Left lung (tissue), 4 donors: ENCODE measurements at regions not wholly inside any gene's neighbourhood (a gene's known extent, or its start where the extent isn't known, plus 50 kb on each side); places are given as distances from the start of the nearest gene placed in this dataset.

ENCODE experiments used
- ATAC-seq: fragments of 200-7000 bp; cut with Tn5 transposase; one replicate; pipeline ENCODE4 v1.9.1; 2020; ENCODE audit warnings: moderate library complexity
- DNase-seq, 4 donors: peaks; one replicate each; pipeline ENCODE4 v3.0.0-alpha.2; 2013 to 2020
- H3K27ac ChIP-seq, 2 donors: fragments of 200-600 bp; sonication (generic) in 1 of 2; one replicate each; pipeline versions ENCODE4 v1.5.0 to v1.8.0; 2020 to 2021
- H3K27me3 ChIP-seq, 2 donors: fragments of 200-600 bp; sonication (generic) in 1 of 2; one replicate each; pipeline versions ENCODE4 v1.5.0 to v1.8.0; 2020 to 2021
- H3K36me3 ChIP-seq, 2 donors: fragments of 200-600 bp; sonication (generic) in 1 of 2; one replicate each; pipeline versions ENCODE4 v1.5.0 to v1.8.0; 2020 to 2021
- H3K4me1 ChIP-seq, 2 donors: fragments of 200-600 bp; one replicate each; pipeline ENCODE4 v1.8.0; 2021
- H3K4me3 ChIP-seq, 2 donors: fragments of 200-600 bp; sonication (generic) in 1 of 2; one replicate each; pipeline versions ENCODE4 v1.5.0 to v1.8.0; 2020 to 2021; ENCODE audit warnings: mild to moderate bottlenecking in 1 of 2
- H3K9me3 ChIP-seq, 2 donors: fragments of 200-600 bp; sonication (generic) in 1 of 2; one replicate each; pipeline versions ENCODE4 v1.5.0 to v1.8.0; 2020 to 2021
- intact Hi-C, 2 donors: fragments of 100-400 bp; cut with DNase I; formaldehyde crosslinking; loops; one replicate each; pipeline versions ENCODE4 v1.11.2 to v1.14.2; 2022
- TF ChIP-seq, protein P1 (sequence below), 2 donors: fragments of 200-600 bp; sonication (generic) in 1 of 2; IDR thresholded peaks; one replicate each; pipeline versions ENCODE4 v1.5.0 to v1.8.0; 2021; ENCODE audit warnings: antibody characterized with exemption in 2 of 2
- donor health status: DM: no; HTN: yes; CAD: no.
- donor health status: DM: no; HTN: no; CAD: no.

DNA sequence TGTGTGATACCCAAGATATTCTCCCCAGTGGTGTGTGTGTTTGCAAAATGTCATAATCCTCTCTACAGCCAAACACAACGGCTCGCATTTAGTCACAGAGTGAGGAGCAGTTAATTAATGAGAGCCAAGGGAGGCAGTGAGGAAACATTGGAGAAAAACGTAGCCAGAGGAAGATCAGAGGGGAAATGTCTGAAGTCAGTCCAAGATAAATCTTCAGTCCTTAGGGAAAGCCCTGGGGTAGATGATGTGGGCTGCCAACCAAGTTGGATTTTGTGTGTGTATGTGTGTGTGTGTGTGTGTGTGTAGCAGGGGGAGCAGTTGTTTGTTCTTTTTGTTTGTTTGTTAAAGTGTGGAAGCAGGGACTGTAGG lies 201.0 kb upstream of the PTBP2 start:
- DNase-seq (peak in 1 of 4 donors; percentile 32), ATAC-seq (no peak)

DNA sequence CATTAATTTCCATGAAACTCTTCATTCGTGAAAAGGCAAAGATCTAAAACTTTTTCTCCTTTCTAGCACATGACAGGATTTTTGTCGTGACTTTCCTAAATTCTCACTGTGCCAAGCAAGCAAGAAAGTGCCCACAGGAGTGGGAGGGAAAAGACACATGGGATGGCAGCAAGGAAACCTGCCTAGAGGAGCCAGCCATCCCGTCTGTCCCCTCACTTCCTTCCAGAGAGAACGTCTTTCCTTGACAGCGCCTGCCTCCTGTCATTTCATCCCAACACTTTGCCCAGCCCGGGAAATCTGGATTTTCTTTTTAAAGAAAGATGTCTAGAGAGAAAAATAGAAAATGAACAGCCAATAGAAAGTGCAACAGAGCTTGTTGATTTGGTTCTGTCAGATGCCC lies 200.6 kb upstream of the PTBP2 start:
- H3K27me3 ChIP-seq: no peaks in the 10 kb centered on the region
- H3K27ac ChIP-seq: no peak overlapping the region
- ATAC-seq (no peak), DNase-seq (no peak)
- no peak overlapping the region for H3K4me3 ChIP-seq
- H3K9me3 ChIP-seq: no peaks in the 10 kb centered on the region
- TF ChIP-seq, protein P1, sequence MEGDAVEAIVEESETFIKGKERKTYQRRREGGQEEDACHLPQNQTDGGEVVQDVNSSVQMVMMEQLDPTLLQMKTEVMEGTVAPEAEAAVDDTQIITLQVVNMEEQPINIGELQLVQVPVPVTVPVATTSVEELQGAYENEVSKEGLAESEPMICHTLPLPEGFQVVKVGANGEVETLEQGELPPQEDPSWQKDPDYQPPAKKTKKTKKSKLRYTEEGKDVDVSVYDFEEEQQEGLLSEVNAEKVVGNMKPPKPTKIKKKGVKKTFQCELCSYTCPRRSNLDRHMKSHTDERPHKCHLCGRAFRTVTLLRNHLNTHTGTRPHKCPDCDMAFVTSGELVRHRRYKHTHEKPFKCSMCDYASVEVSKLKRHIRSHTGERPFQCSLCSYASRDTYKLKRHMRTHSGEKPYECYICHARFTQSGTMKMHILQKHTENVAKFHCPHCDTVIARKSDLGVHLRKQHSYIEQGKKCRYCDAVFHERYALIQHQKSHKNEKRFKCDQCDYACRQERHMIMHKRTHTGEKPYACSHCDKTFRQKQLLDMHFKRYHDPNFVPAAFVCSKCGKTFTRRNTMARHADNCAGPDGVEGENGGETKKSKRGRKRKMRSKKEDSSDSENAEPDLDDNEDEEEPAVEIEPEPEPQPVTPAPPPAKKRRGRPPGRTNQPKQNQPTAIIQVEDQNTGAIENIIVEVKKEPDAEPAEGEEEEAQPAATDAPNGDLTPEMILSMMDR (IDR thresholded peaks at IDR 0.05): no peak
- intact Hi-C loops: no loop called here
- H3K36me3 ChIP-seq: no peaks in the 10 kb centered on the region
- no peaks in the 10 kb centered on the region for H3K4me1 ChIP-seq

More for the DNA sequence above, 201.0 kb upstream of the PTBP2 start:
- Histone ChIP-seq H3K4me3 (no peak overlapping the region), H3K9me3 (no peaks in the 10 kb centered on the region), H3K27ac (no peak overlapping the region), H3K27me3 (no peaks in the 10 kb centered on the region), H3K36me3 (no peaks in the 10 kb centered on the region), H3K4me1 (no peaks in the 10 kb centered on the region)
- intact Hi-C loops: no loop called here
- TF ChIP-seq, protein P1 (IDR thresholded peaks at IDR 0.05): no peak

DNA sequence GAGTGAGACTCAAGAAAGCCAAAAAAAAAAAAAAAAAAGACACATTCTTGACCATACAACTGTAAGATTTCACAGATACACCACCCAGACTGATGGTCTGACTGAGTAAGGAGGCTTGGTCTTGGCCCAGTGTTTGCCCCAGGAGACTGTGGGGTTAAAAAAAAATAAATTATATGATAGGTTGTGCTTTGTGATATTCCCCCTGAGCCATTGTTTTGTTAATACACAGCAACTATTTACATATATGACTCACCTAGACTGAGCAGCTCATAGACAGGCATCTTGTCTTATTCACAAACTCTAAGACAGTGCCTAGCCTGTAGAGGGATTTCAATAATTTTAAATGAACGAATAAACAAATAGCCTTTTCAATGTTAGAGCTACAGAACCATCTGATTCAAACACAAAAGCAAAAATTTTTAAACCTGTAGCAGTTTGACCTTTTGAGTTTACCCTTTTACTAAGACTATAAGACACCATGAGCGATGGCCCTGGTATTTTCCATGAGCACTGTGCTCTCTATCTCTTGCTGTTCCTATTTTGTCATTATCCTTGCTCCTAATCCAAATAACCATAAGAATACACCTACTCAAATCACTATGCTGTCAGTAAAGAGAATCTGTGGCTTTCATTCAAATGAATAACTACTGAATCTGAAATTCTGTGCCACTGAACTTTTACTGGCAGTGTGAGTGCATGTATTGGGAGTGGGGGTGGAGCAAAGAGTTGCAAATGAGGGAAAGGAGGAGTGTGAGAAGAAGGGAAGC lies 199.4 kb upstream of the PTBP2 start:
- TF ChIP-seq, protein P1 (IDR thresholded peaks at IDR 0.05): no peak
- Histone ChIP-seq H3K27ac (no peak overlapping the region), H3K4me3 (no peak overlapping the region), H3K36me3 (no peaks in the 10 kb centered on the region), H3K4me1 (no peaks in the 10 kb centered on the region), H3K27me3 (no peaks in the 10 kb centered on the region), H3K9me3 (no peaks in the 10 kb centered on the region)
- intact Hi-C loops: no loop called here
- ATAC-seq (no peak), DNase-seq (no peak)

DNA sequence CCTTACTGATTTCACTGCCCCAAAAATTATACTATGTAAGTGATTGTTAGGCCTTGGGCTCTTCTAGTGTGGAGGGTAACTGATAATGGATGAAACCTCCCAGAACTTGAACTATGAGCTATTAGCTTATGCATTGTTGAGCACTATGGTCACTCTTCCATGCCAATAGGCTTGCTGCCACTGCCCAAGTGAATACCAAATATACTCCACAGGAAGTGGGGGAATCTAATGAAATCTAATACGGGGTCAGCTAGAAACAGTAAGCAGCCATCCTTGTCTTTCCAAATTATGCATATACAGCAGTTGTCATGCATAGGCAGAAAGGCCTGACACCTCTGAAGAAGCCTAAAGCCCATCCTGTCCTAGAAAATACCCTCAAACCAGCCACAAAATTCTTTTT lies 198.7 kb upstream of the PTBP2 start:
- no peaks in the 10 kb centered on the region for H3K4me1 ChIP-seq
- ATAC-seq: no peak
- intact Hi-C loops: no loop called here
- no peaks in the 10 kb centered on the region for H3K9me3 ChIP-seq
- no peaks in the 10 kb centered on the region for H3K27me3 ChIP-seq
- TF ChIP-seq, protein P1 (IDR thresholded peaks at IDR 0.05): no peak
- no peak for DNase-seq
- H3K4me3 ChIP-seq: no peak overlapping the region
- H3K36me3 ChIP-seq: no peaks in the 10 kb centered on the region
- no peak overlapping the region for H3K27ac ChIP-seq

DNA sequence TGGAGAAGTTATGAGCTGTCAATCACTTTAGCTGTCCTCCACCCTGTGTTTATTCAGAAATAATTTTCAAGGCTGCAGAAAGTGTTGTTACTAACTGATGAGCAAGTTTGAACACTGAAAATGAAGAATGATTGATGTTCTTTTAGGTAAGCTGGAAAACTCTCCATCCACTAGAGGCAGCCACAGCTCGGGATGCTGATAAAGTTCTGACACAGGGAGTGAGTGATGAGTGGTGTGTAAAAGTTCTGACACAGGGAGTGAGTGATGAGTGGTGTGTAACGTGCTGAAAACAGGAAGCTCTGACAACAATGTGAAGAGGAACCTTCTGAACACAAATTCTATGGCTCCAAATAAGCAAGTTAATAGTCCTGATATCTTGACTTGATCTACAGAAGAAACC lies 197.5 kb upstream of the PTBP2 start:
- DNase-seq: no peak

More for the DNA sequence above, 197.5 kb upstream of the PTBP2 start:
- TF ChIP-seq, protein P1 (IDR thresholded peaks at IDR 0.05): no peak
- no peaks in the 10 kb centered on the region for H3K36me3 ChIP-seq
- no peaks in the 10 kb centered on the region for H3K4me1 ChIP-seq
- no peaks in the 10 kb centered on the region for H3K27me3 ChIP-seq
- H3K27ac ChIP-seq: no peak overlapping the region
- no peak overlapping the region for H3K4me3 ChIP-seq
- peaks cover 0 to 9% of the 10 kb centered on the region in 2 donors for H3K9me3 ChIP-seq
- intact Hi-C loops: no loop called here
- no peak for ATAC-seq
